ENCODE measurements at regions not wholly inside any gene's neighbourhood (a gene's known extent, or its start where the extent isn't known, plus 50 kb on each side); places are given as distances from the start of the nearest gene placed in this dataset.

DNA sequence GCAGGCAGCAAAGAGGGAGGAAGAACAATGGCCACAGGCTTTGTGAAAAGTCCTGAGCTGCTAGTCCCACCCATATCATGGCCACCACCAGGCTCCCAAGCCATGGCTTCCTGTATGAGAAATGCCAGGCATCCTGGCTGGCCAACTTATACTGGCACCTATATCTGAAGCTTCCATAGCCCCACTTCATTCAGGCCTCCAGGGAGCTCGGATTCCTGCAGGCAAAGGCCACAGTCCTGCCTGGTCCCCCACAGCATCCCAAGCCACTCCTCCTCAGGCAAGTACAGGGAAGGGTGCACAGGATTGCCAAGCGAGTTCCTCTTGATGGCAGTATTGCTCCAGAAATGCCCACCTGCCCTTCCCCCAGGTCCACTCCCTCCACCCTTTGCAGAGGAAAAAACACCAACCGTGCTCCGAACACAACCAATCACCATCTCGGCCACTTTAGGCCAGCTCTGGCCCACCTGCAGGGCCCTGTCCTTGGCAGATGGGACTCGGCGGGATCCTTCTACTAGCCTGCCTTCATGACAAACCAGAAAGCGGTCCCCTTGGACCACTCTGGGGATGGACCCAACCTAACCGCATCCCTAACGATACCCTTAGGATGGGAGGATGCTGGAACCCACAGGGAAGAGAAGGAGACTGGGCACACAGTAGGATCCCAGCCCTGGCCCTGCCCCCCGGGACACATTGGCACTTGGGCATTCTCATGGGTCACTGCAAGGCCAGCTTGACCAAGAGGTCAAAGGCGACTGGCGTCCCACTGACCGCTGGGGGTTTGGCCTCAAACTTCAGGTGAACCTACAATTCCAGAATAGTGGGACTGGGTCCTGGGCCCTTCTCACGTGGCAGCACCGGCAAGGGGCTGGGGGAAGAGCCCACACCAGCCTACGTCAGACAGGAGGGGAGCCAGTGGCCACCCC, 220.4 kb upstream of the AGTR2 start:
- Histone ChIP-seq H3K4me1 (ENCODE audit: control insufficient read depth in 2 of 2, insufficient read depth in 2 of 2, low read length in 2 of 2) (no peaks in the 10 kb centered on the region), H3K4me2 (replicated peaks; ENCODE audit: low read depth, low read length, poor library complexity, severe bottlenecking) (peak overlapping the region; percentile 8), H4K20me1 (ENCODE audit: control insufficient read depth, insufficient read depth, low read length, poor library complexity, severe bottlenecking) (no peaks in the 10 kb centered on the region), H2AFZ (ENCODE audit: insufficient read depth, low read depth, low read length, poor library complexity, severe bottlenecking) (no peak overlapping the region), H3K79me2 (ENCODE audit: control insufficient read depth, insufficient read depth, low read length) (no peaks in the 10 kb centered on the region), H3K27me3 (replicated peaks in 1 of 4; ENCODE audit: control extremely low read depth in 1 of 4, control insufficient read depth in 3 of 4, insufficient read depth in 4 of 4, low read length in 3 of 4) (no peaks in the 10 kb centered on the region), H3K27ac (ENCODE audit: low read length in 2 of 2) (no peak overlapping the region), H3K36me3 (replicated peaks in 1 of 2; ENCODE audit: control extremely low read depth in 1 of 2, control insufficient read depth in 1 of 2, extremely low read depth in 1 of 2, insufficient read depth in 2 of 2, low read length in 1 of 2) (no peaks in the 10 kb centered on the region), H3K4me3 (ENCODE audit: control extremely low read depth in 1 of 5, extremely low read depth in 1 of 5, insufficient read depth in 1 of 5, low read depth in 2 of 5, low read length in 4 of 5) (no peak overlapping the region), H3K9me3 (ENCODE audit: control extremely low read depth in 1 of 3, control insufficient read depth in 2 of 3, insufficient read depth in 1 of 3, low read length in 2 of 3) (peaks cover 0 to 5% (median 0%) of the 10 kb centered on the region in 3 donors), H3K9ac (ENCODE audit: low read length) (no peak overlapping the region)
- H3K4me1 Mint-ChIP-seq: no peaks in the 10 kb centered on the region
- H3K27ac Mint-ChIP-seq: no peak overlapping the region
- 85% methylated on average over 5 of the region's 17 CpGs for WGBS (ENCODE audit: insufficient coverage)
- intact Hi-C loops (cut with micrococcal nuclease): no loop called here
- H3K4me3 Mint-ChIP-seq: no peak overlapping the region
- no peaks in the 10 kb centered on the region for H3K9me3 Mint-ChIP-seq (ENCODE audit: insufficient read depth)
- no peaks in the 10 kb centered on the region for H3K27me3 Mint-ChIP-seq
- no peak for DNase-seq
- POLR2A ChIA-PET: no interaction called here
- CTCF ChIA-PET: no interaction called here
- no peak for ATAC-seq (ENCODE audit: low read depth)
- no peak for TF ChIP-seq EZH2 (IDR thresholded peaks at IDR 0.05; ENCODE audit: borderline replicate concordance, insufficient read depth, low read depth, low read length, poor library complexity, severe bottlenecking)

DNA sequence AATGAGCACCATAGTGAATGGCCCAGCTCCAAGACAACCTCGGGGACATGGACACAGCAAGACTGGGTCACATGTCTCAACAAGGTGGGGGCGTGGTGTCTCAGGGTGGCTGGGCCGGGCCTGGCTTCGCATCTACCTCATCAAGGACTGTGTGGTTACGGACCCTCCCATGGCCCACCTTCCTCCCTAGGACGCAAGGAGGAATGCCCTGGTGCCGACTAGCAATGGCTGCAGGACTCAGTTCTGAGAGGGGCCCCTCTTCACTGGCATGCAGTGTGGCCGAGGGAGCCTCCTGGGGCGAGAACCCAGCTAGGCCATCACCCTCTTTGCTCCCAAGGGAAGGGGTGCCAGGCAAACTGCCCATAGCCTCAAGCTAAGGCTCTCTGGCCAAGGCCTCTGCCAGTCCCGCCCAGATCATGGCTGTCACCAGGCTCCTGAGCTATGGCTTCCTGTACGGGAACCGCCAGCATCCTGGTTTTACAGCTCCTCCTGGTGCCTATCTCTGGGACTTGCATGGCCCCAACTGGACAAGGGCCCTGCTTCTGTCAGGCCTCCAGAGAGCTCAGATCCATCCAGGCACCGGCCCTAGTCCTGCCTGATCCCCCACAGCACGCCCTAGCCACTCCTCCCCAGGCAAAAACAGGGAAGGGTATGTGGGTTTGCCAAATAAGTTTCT, 218.0 kb upstream of the AGTR2 start:
- no peak for ATAC-seq (ENCODE audit: low read depth)
- H3K9me3 ChIP-seq (ENCODE audit: control extremely low read depth in 1 of 3, control insufficient read depth in 2 of 3, insufficient read depth in 1 of 3, low read length in 2 of 3): peaks cover 0 to 5% (median 0%) of the 10 kb centered on the region in 3 donors
- no peaks in the 10 kb centered on the region for H3K27me3 ChIP-seq (replicated peaks in 1 of 4; ENCODE audit: control extremely low read depth in 1 of 4, control insufficient read depth in 3 of 4, insufficient read depth in 4 of 4, low read length in 3 of 4)
- TF ChIP-seq, protein P1, sequence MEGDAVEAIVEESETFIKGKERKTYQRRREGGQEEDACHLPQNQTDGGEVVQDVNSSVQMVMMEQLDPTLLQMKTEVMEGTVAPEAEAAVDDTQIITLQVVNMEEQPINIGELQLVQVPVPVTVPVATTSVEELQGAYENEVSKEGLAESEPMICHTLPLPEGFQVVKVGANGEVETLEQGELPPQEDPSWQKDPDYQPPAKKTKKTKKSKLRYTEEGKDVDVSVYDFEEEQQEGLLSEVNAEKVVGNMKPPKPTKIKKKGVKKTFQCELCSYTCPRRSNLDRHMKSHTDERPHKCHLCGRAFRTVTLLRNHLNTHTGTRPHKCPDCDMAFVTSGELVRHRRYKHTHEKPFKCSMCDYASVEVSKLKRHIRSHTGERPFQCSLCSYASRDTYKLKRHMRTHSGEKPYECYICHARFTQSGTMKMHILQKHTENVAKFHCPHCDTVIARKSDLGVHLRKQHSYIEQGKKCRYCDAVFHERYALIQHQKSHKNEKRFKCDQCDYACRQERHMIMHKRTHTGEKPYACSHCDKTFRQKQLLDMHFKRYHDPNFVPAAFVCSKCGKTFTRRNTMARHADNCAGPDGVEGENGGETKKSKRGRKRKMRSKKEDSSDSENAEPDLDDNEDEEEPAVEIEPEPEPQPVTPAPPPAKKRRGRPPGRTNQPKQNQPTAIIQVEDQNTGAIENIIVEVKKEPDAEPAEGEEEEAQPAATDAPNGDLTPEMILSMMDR (IDR thresholded peaks at IDR 0.05): no peak
- no peak for TF ChIP-seq EZH2 (IDR thresholded peaks at IDR 0.05; ENCODE audit: borderline replicate concordance, insufficient read depth, low read depth, low read length, poor library complexity, severe bottlenecking)
- H3K4me3 ChIP-seq (ENCODE audit: control extremely low read depth in 1 of 5, extremely low read depth in 1 of 5, insufficient read depth in 1 of 5, low read depth in 2 of 5, low read length in 4 of 5): no peak overlapping the region
- no peaks in the 10 kb centered on the region for H3K36me3 ChIP-seq (replicated peaks in 1 of 2; ENCODE audit: control extremely low read depth in 1 of 2, control insufficient read depth in 1 of 2, extremely low read depth in 1 of 2, insufficient read depth in 2 of 2, low read length in 1 of 2)
- H3K79me2 ChIP-seq (ENCODE audit: control insufficient read depth, insufficient read depth, low read length): no peaks in the 10 kb centered on the region
- no peak overlapping the region for H2AFZ ChIP-seq (ENCODE audit: insufficient read depth, low read depth, low read length, poor library complexity, severe bottlenecking)
- CTCF ChIA-PET: interaction anchor here (0.8 kb wide), 1 partner anchor 9 kb away, joined by 3 read pairs; no protein-coding TSS in a partner anchor
- WGBS (ENCODE audit: insufficient coverage): 92% methylated on average over 11 of the region's 14 CpGs
- POLR2A ChIA-PET: no interaction called here
- Mint-ChIP-seq H3K4me3 (no peak overlapping the region), H3K9me3 (ENCODE audit: insufficient read depth) (no peaks in the 10 kb centered on the region), H3K27ac (no peak overlapping the region), H3K4me1 (no peaks in the 10 kb centered on the region), H3K27me3 (no peaks in the 10 kb centered on the region)
- no peak for DNase-seq
- no peaks in the 10 kb centered on the region for H4K20me1 ChIP-seq (ENCODE audit: control insufficient read depth, insufficient read depth, low read length, poor library complexity, severe bottlenecking)
- no peak overlapping the region for H3K9ac ChIP-seq (ENCODE audit: low read length)
- H3K4me2 ChIP-seq (replicated peaks; ENCODE audit: low read depth, low read length, poor library complexity, severe bottlenecking): no peak overlapping the region
- no peaks in the 10 kb centered on the region for H3K4me1 ChIP-seq (ENCODE audit: control insufficient read depth in 2 of 2, insufficient read depth in 2 of 2, low read length in 2 of 2)
- H3K27ac ChIP-seq (ENCODE audit: low read length in 2 of 2): no peak overlapping the region
- intact Hi-C loops (cut with micrococcal nuclease): no loop called here
